ENCODE measurements at regions not wholly inside any gene's neighbourhood (a gene's known extent, or its start where the extent isn't known, plus 50 kb on each side); places are given as distances from the start of the nearest gene placed in this dataset.

DNA sequence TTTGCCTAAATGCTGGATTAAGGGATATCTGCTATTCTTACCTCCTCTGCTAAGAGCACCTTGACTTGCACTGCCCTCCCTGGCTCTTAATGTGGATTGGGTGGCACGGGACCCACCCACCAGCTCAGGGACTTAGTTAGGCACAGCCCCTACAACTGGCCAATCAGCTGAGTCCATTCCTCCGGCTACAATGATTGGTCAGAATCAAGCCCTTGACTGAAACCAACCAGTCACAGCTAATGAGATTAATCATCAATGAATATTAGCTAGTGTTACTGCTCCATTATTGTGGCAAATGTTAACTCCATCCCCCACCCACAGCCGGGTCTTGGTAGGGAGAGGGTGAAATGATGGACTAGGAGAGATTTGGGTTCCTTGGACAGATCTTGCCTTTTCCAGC lies 328.0 kb downstream of the MN1 start:
- peaks cover 0 to 2% (median 0%) of the 10 kb centered on the region in 4 experiments for H3K27me3 ChIP-seq (replicated peaks in 1 of 4; ENCODE audit: control extremely low read depth in 1 of 4, control insufficient read depth in 3 of 4, insufficient read depth in 4 of 4, low read length in 3 of 4)
- H3K4me3 ChIP-seq (ENCODE audit: control extremely low read depth in 1 of 5, extremely low read depth in 1 of 5, insufficient read depth in 1 of 5, low read depth in 2 of 5, low read length in 4 of 5), result no peak overlapping the region
- WGBS (ENCODE audit: insufficient coverage), result 83% methylated on average over 1 of the region's 3 CpGs
- no peak overlapping the region for H3K9ac ChIP-seq (ENCODE audit: low read length)
- ATAC-seq (ENCODE audit: low read depth) (no peak), DNase-seq (no peak)
- H3K27me3 Mint-ChIP-seq, result peaks cover 3% of the 10 kb centered on the region
- no peak overlapping the region for H3K4me2 ChIP-seq (replicated peaks; ENCODE audit: low read depth, low read length, poor library complexity, severe bottlenecking)
- no peak overlapping the region for H3K4me3 Mint-ChIP-seq
- no peaks in the 10 kb centered on the region for H3K9me3 Mint-ChIP-seq (ENCODE audit: insufficient read depth)
- H3K27ac ChIP-seq (ENCODE audit: low read length in 2 of 2), result no peak overlapping the region
- intact Hi-C loops (cut with micrococcal nuclease), result no loop called here
- H3K27ac Mint-ChIP-seq, result no peak overlapping the region
- no peak overlapping the region for H2AFZ ChIP-seq (ENCODE audit: insufficient read depth, low read depth, low read length, poor library complexity, severe bottlenecking)
- TF ChIP-seq EZH2 (IDR thresholded peaks at IDR 0.05; ENCODE audit: borderline replicate concordance, insufficient read depth, low read depth, low read length, poor library complexity, severe bottlenecking), result no peak
- TF ChIP-seq, protein P1, sequence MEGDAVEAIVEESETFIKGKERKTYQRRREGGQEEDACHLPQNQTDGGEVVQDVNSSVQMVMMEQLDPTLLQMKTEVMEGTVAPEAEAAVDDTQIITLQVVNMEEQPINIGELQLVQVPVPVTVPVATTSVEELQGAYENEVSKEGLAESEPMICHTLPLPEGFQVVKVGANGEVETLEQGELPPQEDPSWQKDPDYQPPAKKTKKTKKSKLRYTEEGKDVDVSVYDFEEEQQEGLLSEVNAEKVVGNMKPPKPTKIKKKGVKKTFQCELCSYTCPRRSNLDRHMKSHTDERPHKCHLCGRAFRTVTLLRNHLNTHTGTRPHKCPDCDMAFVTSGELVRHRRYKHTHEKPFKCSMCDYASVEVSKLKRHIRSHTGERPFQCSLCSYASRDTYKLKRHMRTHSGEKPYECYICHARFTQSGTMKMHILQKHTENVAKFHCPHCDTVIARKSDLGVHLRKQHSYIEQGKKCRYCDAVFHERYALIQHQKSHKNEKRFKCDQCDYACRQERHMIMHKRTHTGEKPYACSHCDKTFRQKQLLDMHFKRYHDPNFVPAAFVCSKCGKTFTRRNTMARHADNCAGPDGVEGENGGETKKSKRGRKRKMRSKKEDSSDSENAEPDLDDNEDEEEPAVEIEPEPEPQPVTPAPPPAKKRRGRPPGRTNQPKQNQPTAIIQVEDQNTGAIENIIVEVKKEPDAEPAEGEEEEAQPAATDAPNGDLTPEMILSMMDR (IDR thresholded peaks at IDR 0.05), result no peak
- H3K9me3 ChIP-seq (ENCODE audit: control extremely low read depth in 1 of 3, control insufficient read depth in 2 of 3, insufficient read depth in 1 of 3, low read length in 2 of 3), result no peaks in the 10 kb centered on the region
- no peaks in the 10 kb centered on the region for H3K36me3 ChIP-seq (replicated peaks in 1 of 2; ENCODE audit: control extremely low read depth in 1 of 2, control insufficient read depth in 1 of 2, extremely low read depth in 1 of 2, insufficient read depth in 2 of 2, low read length in 1 of 2)
- no peaks in the 10 kb centered on the region for H3K4me1 ChIP-seq (ENCODE audit: control insufficient read depth in 2 of 2, insufficient read depth in 2 of 2, low read length in 2 of 2)
- ChIA-PET CTCF (no interaction called here), POLR2A (no interaction called here)
- H4K20me1 ChIP-seq (ENCODE audit: control insufficient read depth, insufficient read depth, low read length, poor library complexity, severe bottlenecking), result no peaks in the 10 kb centered on the region
- H3K79me2 ChIP-seq (ENCODE audit: control insufficient read depth, insufficient read depth, low read length), result no peaks in the 10 kb centered on the region
- no peaks in the 10 kb centered on the region for H3K4me1 Mint-ChIP-seq

DNA sequence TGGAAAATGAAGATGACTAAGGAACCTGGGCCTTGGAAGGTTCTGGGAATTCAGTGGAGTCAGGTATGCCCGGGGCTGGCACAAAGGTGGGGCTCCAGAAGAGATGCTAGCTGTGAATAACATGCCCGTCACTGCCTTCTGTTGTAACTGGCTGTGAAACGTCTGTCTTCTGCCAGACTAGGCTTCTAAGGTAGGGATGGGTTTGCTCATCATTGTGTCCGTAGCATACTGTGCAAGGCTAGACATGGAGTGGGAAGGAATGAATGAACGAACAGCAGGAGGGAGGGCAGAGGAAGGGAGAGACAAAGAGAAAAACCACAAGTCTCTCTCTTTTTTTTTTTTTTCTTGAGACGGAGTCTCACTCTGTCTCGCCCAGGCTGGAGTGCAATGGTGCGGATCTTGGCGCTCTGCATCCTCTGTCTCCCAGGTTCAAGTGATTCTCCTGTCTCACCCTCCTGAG lies 327.4 kb downstream of the MN1 start:
- TF ChIP-seq, protein P1 (IDR thresholded peaks at IDR 0.05), result no peak
- no peak for TF ChIP-seq EZH2 (IDR thresholded peaks at IDR 0.05; ENCODE audit: borderline replicate concordance, insufficient read depth, low read depth, low read length, poor library complexity, severe bottlenecking)
- Histone ChIP-seq H3K27ac (ENCODE audit: low read length in 2 of 2) (no peak overlapping the region), H3K9me3 (ENCODE audit: control extremely low read depth in 1 of 3, control insufficient read depth in 2 of 3, insufficient read depth in 1 of 3, low read length in 2 of 3) (no peaks in the 10 kb centered on the region), H4K20me1 (ENCODE audit: control insufficient read depth, insufficient read depth, low read length, poor library complexity, severe bottlenecking) (no peaks in the 10 kb centered on the region), H3K36me3 (replicated peaks in 1 of 2; ENCODE audit: control extremely low read depth in 1 of 2, control insufficient read depth in 1 of 2, extremely low read depth in 1 of 2, insufficient read depth in 2 of 2, low read length in 1 of 2) (no peaks in the 10 kb centered on the region), H3K27me3 (replicated peaks in 1 of 4; ENCODE audit: control extremely low read depth in 1 of 4, control insufficient read depth in 3 of 4, insufficient read depth in 4 of 4, low read length in 3 of 4) (peaks cover 0 to 2% (median 0%) of the 10 kb centered on the region in 4 experiments), H3K4me1 (ENCODE audit: control insufficient read depth in 2 of 2, insufficient read depth in 2 of 2, low read length in 2 of 2) (no peaks in the 10 kb centered on the region), H3K4me2 (replicated peaks; ENCODE audit: low read depth, low read length, poor library complexity, severe bottlenecking) (no peak overlapping the region), H2AFZ (ENCODE audit: insufficient read depth, low read depth, low read length, poor library complexity, severe bottlenecking) (no peak overlapping the region), H3K4me3 (ENCODE audit: control extremely low read depth in 1 of 5, extremely low read depth in 1 of 5, insufficient read depth in 1 of 5, low read depth in 2 of 5, low read length in 4 of 5) (no peak overlapping the region), H3K9ac (ENCODE audit: low read length) (no peak overlapping the region), H3K79me2 (ENCODE audit: control insufficient read depth, insufficient read depth, low read length) (no peaks in the 10 kb centered on the region)
- no peaks in the 10 kb centered on the region for H3K4me1 Mint-ChIP-seq
- ChIA-PET POLR2A (no interaction called here), CTCF (no interaction called here)
- WGBS (ENCODE audit: insufficient coverage), result 90% methylated on average over 5 of the region's 9 CpGs
- H3K27me3 Mint-ChIP-seq, result peaks cover 3% of the 10 kb centered on the region
- no peak for ATAC-seq (ENCODE audit: low read depth)
- DNase-seq, result no peak
- intact Hi-C loops (cut with micrococcal nuclease), result no loop called here
- no peaks in the 10 kb centered on the region for H3K9me3 Mint-ChIP-seq (ENCODE audit: insufficient read depth)
- no peak overlapping the region for H3K4me3 Mint-ChIP-seq
- H3K27ac Mint-ChIP-seq, result no peak overlapping the region
